ENCODE measurements at regions not wholly inside any gene's neighbourhood (a gene's known extent, or its start where the extent isn't known, plus 50 kb on each side); places are given as distances from the start of the nearest gene placed in this dataset.

DNA sequence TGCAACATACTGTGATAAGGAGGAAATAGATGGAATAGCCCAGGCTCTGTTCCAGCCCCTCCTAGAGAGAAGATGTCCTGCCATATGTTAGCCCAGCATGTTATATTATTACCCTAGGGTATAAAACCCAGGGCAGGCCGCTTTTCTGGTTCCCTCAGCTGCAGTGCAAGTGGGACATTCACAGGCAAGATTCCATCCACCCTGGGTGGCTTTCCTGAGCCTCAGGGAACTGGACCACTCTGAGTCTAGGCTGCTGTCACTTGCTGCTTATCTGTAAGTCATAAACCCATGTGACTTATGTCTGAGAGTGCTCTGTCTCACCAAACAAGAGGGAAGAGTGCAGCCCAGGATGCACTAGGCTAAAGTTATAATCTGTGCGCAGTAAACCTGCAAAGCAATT lies 413.2 kb downstream of the MZT1 start:
- TF ChIP-seq EZH2 (IDR thresholded peaks at IDR 0.05; ENCODE audit: borderline replicate concordance, low read length): no peak
- TF ChIP-seq, protein P1, sequence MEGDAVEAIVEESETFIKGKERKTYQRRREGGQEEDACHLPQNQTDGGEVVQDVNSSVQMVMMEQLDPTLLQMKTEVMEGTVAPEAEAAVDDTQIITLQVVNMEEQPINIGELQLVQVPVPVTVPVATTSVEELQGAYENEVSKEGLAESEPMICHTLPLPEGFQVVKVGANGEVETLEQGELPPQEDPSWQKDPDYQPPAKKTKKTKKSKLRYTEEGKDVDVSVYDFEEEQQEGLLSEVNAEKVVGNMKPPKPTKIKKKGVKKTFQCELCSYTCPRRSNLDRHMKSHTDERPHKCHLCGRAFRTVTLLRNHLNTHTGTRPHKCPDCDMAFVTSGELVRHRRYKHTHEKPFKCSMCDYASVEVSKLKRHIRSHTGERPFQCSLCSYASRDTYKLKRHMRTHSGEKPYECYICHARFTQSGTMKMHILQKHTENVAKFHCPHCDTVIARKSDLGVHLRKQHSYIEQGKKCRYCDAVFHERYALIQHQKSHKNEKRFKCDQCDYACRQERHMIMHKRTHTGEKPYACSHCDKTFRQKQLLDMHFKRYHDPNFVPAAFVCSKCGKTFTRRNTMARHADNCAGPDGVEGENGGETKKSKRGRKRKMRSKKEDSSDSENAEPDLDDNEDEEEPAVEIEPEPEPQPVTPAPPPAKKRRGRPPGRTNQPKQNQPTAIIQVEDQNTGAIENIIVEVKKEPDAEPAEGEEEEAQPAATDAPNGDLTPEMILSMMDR (IDR thresholded peaks at IDR 0.05; ENCODE audit: low read length): no peak

All from OCI-LY1 (cell line).